K562 (cell line): ENCODE measurements at regions not wholly inside any gene's neighbourhood (a gene's known extent, or its start where the extent isn't known, plus 50 kb on each side); places are given as distances from the start of the nearest gene placed in this dataset.
A peak's percentile ranks its signal among the peaks of the same experiment; 100 is the strongest.

Source experiments
- CREM ChIP-seq: IDR thresholded peaks from 2 replicates; pipeline ENCODE4 v1.6.1; 2014; ENCODE audit warnings: antibody characterized with exemption, low read depth
- EP400 ChIP-seq: fragments of 450-650 bp; IDR thresholded peaks from 2 replicates; pipeline ENCODE4 v1.6.1; 2017; ENCODE audit warnings: antibody characterized with exemption, mild to moderate bottlenecking, moderate library complexity
- KDM2B ChIP-seq: fragments of 250-450 bp; sonication (Bioruptor Pico); IDR thresholded peaks from 2 replicates; pipeline ENCODE4 v1.8.0; 2021; ENCODE audit warnings: mild to moderate bottlenecking, moderate library complexity
- MAFK ChIP-seq: IDR thresholded peaks from 2 replicates; pipeline ENCODE4 v1.6.1; 2011; ENCODE audit warnings: low read length, improper control_type of control experiment
- NCOA6 ChIP-seq: fragments of 450-650 bp; IDR thresholded peaks from 2 replicates; pipeline ENCODE4 v1.6.1; 2017; ENCODE audit warnings: mild to moderate bottlenecking
- NFE2 ChIP-seq: IDR thresholded peaks from 2 replicates; pipeline ENCODE4 v1.6.1; 2014; ENCODE audit warnings: antibody characterized with exemption, low read depth
- NR4A1 ChIP-seq, 2 experiments: fragments of 250-450 bp in 1 of 2; fragments of 450-650 bp in 1 of 2; sonication (Bioruptor Pico) in 1 of 2; IDR thresholded peaks; 2 replicates each; pipeline versions ENCODE4 v1.4.0 to v1.6.1; 2016 to 2020; ENCODE audit warnings: mild to moderate bottlenecking in 2 of 2, missing compliant biosample characterization in 1 of 2, missing genetic modification characterization in 1 of 2, moderate library complexity in 1 of 2
- OTX1 ChIP-seq: fragments of 450-650 bp; formaldehyde crosslinking; IDR thresholded peaks from 2 replicates; pipeline ENCODE4 v1.4.0; 2022; ENCODE audit warnings: mild to moderate bottlenecking
- PHF21A ChIP-seq: fragments of 450-650 bp; IDR thresholded peaks from 2 replicates; pipeline ENCODE4 v1.6.1; 2017; ENCODE audit warnings: low read depth, borderline replicate concordance
- PTBP1 ChIP-seq: fragments of 200-400 bp; formaldehyde crosslinking; IDR thresholded peaks from 2 replicates; pipeline ENCODE4 v1.6.1; 2017; ENCODE audit warnings: low read depth, low read length
- SREBF2 ChIP-seq: sonication (generic); formaldehyde crosslinking; IDR thresholded peaks from 2 replicates; pipeline ENCODE4 v1.4.0; 2020; ENCODE audit warnings: mild to moderate bottlenecking, missing genetic modification reagents
- TAF9B ChIP-seq: fragments of 450-650 bp; IDR thresholded peaks from 2 replicates; pipeline ENCODE4 v1.6.1; 2018; ENCODE audit warnings: mild to moderate bottlenecking; ENCODE audit not compliant: partially characterized antibody
- TEAD2 ChIP-seq: fragments of 450-650 bp; IDR thresholded peaks from 2 replicates; pipeline ENCODE4 v1.6.1; 2016; ENCODE audit warnings: missing genetic modification characterization, control low read depth, missing compliant biosample characterization
- WHSC1 ChIP-seq: IDR thresholded peaks from one replicate; pipeline ENCODE4 v1.6.1; 2012; ENCODE audit warnings: low read length, control low read depth, inconsistent platforms
- XRCC3 ChIP-seq: fragments of 450-650 bp; IDR thresholded peaks from 2 replicates; pipeline ENCODE4 v1.6.1; 2017; ENCODE audit warnings: mild to moderate bottlenecking, moderate library complexity
- YY1 ChIP-seq, 3 experiments: IDR thresholded peaks; 2 replicates each; pipeline ENCODE4 v1.6.1; 2011; ENCODE audit warnings: low read length in 2 of 3, mild to moderate bottlenecking in 2 of 3, moderate library complexity in 2 of 3, borderline replicate concordance in 1 of 3, control low read depth in 1 of 3, low read depth in 1 of 3; ENCODE audit not compliant: insufficient read depth in 3 of 3, insufficient replicate concordance in 2 of 3, control insufficient read depth in 1 of 3, insufficient read length in 1 of 3; ENCODE audit errors: extremely low read depth in 1 of 3
- ZC3H4 ChIP-seq: sonication (generic); formaldehyde crosslinking; IDR thresholded peaks from 2 replicates; pipeline ENCODE4 v1.9.0; 2021; ENCODE audit warnings: missing genetic modification reagents, borderline replicate concordance
- ZNF586 ChIP-seq: fragments of 450-650 bp; formaldehyde crosslinking; conservative IDR thresholded peaks from 2 replicates; pipeline ENCODE4 v1.4.0; 2020; ENCODE audit warnings: mild to moderate bottlenecking, moderate library complexity
- ZZZ3 ChIP-seq: fragments of 450-650 bp; IDR thresholded peaks from 2 replicates; pipeline ENCODE4 v1.6.1; 2016; ENCODE audit warnings: antibody characterized with exemption, mild to moderate bottlenecking, moderate library complexity
- TF ChIP-seq, protein P1 (sequence below): fragments of 450-650 bp; IDR thresholded peaks from 2 replicates; pipeline ENCODE4 v1.6.1; 2016; ENCODE audit warnings: low read depth, mild to moderate bottlenecking, moderate library complexity
- TF ChIP-seq, protein P2 (sequence below): sonication (generic); formaldehyde crosslinking; IDR thresholded peaks from 2 replicates; pipeline ENCODE4 v1.8.0; 2022; ENCODE audit warnings: mild to moderate bottlenecking, missing genetic modification reagents, borderline replicate concordance
- TF ChIP-seq, protein P3 (sequence below): sonication (generic); formaldehyde crosslinking; IDR thresholded peaks from 2 replicates; pipeline ENCODE4 v1.8.0; 2022; ENCODE audit warnings: mild to moderate bottlenecking, missing genetic modification reagents
- TF ChIP-seq, protein P4 (sequence below): fragments of 250-450 bp; sonication (Bioruptor Pico); IDR thresholded peaks from 2 replicates; pipeline ENCODE4 v1.4.0; 2020; ENCODE audit warnings: mild to moderate bottlenecking, moderate library complexity

DNA sequence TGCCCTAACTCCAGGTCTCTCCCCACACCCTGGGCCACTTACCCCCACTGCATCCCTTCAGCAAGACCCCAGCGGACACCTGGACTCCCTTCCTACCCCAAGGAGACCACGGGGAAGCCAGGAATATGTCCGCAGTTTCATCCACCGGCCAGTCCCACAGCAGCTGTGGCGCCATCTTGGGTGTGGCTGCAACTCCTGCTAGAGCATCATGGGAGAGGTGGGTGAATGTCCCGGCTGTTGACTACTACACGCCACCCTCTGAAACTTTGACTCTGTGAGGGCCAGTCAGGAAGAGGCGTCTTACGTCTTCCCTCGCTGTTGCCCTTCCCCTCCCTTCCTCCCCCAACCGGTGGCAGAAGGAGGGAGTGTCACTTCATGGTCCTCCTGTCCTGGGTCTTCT, 238.3 kb upstream of the RNF32 start (continued):
- TF ChIP-seq, protein P1, sequence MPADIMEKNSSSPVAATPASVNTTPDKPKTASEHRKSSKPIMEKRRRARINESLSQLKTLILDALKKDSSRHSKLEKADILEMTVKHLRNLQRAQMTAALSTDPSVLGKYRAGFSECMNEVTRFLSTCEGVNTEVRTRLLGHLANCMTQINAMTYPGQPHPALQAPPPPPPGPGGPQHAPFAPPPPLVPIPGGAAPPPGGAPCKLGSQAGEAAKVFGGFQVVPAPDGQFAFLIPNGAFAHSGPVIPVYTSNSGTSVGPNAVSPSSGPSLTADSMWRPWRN, result no peak
- peak; percentile 71; the same call in 1 of the 2 replicates for TF ChIP-seq NR4A1 (CRISPR knock-in tag; IDR thresholded peaks at IDR 0.05)
- peak; percentile 72; the same call in 1 of the 2 replicates for TF ChIP-seq NR4A1 (tag; IDR thresholded peaks at IDR 0.05)
- TF ChIP-seq ZNF586, result no peak
- TF ChIP-seq NFE2, result no peak
- no peak for TF ChIP-seq NCOA6
- TF ChIP-seq, protein P2, sequence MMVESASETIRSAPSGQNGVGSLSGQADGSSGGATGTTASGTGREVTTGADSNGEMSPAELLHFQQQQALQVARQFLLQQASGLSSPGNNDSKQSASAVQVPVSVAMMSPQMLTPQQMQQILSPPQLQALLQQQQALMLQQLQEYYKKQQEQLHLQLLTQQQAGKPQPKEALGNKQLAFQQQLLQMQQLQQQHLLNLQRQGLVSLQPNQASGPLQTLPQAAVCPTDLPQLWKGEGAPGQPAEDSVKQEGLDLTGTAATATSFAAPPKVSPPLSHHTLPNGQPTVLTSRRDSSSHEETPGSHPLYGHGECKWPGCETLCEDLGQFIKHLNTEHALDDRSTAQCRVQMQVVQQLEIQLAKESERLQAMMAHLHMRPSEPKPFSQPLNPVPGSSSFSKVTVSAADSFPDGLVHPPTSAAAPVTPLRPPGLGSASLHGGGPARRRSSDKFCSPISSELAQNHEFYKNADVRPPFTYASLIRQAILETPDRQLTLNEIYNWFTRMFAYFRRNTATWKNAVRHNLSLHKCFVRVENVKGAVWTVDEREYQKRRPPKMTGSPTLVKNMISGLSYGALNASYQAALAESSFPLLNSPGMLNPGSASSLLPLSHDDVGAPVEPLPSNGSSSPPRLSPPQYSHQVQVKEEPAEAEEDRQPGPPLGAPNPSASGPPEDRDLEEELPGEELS (CRISPR knock-in tag), result no peak
- TF ChIP-seq MAFK, result no peak
- TF ChIP-seq WHSC1, result no peak
- no peak for TF ChIP-seq ZZZ3
- TF ChIP-seq ZC3H4, result no peak
- TF ChIP-seq PHF21A, result no peak
- no peak for TF ChIP-seq PTBP1
- TF ChIP-seq, protein P3, sequence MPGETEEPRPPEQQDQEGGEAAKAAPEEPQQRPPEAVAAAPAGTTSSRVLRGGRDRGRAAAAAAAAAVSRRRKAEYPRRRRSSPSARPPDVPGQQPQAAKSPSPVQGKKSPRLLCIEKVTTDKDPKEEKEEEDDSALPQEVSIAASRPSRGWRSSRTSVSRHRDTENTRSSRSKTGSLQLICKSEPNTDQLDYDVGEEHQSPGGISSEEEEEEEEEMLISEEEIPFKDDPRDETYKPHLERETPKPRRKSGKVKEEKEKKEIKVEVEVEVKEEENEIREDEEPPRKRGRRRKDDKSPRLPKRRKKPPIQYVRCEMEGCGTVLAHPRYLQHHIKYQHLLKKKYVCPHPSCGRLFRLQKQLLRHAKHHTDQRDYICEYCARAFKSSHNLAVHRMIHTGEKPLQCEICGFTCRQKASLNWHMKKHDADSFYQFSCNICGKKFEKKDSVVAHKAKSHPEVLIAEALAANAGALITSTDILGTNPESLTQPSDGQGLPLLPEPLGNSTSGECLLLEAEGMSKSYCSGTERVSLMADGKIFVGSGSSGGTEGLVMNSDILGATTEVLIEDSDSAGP (CRISPR knock-in tag), result no peak
- TF ChIP-seq TAF9B, result peak; percentile 68
- TF ChIP-seq KDM2B (CRISPR knock-in tag), result no peak
- TF ChIP-seq SREBF2 (CRISPR knock-in tag), result no peak
- no peak for TF ChIP-seq OTX1 (CRISPR knock-in tag)
- TF ChIP-seq YY1 (IDR thresholded peaks at IDR 0.05; ENCODE audit: borderline replicate concordance in 1 of 3, control insufficient read depth in 1 of 3, extremely low read depth in 1 of 3, insufficient read depth in 3 of 3, insufficient read length in 1 of 3, insufficient replicate concordance in 2 of 3, low read depth in 1 of 3, low read length in 2 of 3), result peak; percentile 85 to 97 (median 90)
- peak; percentile 69; the same call in 1 of the 2 replicates for TF ChIP-seq CREM
- TF ChIP-seq, protein P4, sequence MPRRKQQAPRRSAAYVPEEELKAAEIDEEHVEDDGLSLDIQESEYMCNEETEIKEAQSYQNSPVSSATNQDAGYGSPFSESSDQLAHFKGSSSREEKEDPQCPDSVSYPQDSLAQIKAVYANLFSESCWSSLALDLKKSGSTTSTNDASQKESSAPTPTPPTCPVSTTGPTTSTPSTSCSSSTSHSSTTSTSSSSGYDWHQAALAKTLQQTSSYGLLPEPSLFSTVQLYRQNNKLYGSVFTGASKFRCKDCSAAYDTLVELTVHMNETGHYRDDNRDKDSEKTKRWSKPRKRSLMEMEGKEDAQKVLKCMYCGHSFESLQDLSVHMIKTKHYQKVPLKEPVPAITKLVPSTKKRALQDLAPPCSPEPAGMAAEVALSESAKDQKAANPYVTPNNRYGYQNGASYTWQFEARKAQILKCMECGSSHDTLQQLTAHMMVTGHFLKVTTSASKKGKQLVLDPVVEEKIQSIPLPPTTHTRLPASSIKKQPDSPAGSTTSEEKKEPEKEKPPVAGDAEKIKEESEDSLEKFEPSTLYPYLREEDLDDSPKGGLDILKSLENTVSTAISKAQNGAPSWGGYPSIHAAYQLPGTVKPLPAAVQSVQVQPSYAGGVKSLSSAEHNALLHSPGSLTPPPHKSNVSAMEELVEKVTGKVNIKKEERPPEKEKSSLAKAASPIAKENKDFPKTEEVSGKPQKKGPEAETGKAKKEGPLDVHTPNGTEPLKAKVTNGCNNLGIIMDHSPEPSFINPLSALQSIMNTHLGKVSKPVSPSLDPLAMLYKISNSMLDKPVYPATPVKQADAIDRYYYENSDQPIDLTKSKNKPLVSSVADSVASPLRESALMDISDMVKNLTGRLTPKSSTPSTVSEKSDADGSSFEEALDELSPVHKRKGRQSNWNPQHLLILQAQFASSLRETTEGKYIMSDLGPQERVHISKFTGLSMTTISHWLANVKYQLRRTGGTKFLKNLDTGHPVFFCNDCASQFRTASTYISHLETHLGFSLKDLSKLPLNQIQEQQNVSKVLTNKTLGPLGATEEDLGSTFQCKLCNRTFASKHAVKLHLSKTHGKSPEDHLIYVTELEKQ (CRISPR knock-in tag), result no peak
- TF ChIP-seq EP400, result peak; percentile 45
- no peak for TF ChIP-seq TEAD2 (tag)
- TF ChIP-seq XRCC3, result no peak
